Coronary artery (tissue), 2 donors: ENCODE measurements at regions not wholly inside any gene's neighbourhood (a gene's known extent, or its start where the extent isn't known, plus 50 kb on each side); places are given as distances from the start of the nearest gene placed in this dataset.

Experiments
- DNase-seq: peaks from one replicate; pipeline ENCODE4 v3.0.0-alpha.2; 2017; ENCODE audit warnings: low spot score
- H3K27ac ChIP-seq, 2 donors: fragments of 200-600 bp; sonication (generic); one replicate each; pipeline ENCODE4 v1.5.1; 2016 to 2019
- H3K4me3 ChIP-seq: fragments of 200-600 bp; sonication (generic); 2 replicates; pipeline ENCODE4 v1.5.1; 2016; ENCODE audit warnings: mild to moderate bottlenecking, moderate library complexity
- CTCF ChIP-seq: fragments of 200-600 bp; sonication (generic); IDR thresholded peaks from one replicate; pipeline ENCODE4 v1.5.1; 2019; ENCODE audit warnings: antibody characterized with exemption

- DNase-seq, result no peak
- TF ChIP-seq CTCF, result no peak
- H3K4me3 ChIP-seq, result no peak overlapping the region
These were observed 268.9 kb upstream of the ATP2B1 start for GRCh38 chr12:89977405-89978085.

GRCh38 chr12:89976866-89977265 lies 268.2 kb upstream of the ATP2B1 start:
- Histone ChIP-seq H3K27ac (no peak overlapping the region), H3K4me3 (no peak overlapping the region)
- no peak for TF ChIP-seq CTCF
- no peak for DNase-seq

More at GRCh38 chr12:89977405-89978085, 268.9 kb upstream of the ATP2B1 start:
- no peak overlapping the region for H3K27ac ChIP-seq

- Histone ChIP-seq H3K27ac (no peak overlapping the region), H3K4me3 (no peak overlapping the region)
- TF ChIP-seq CTCF, result no peak
- DNase-seq, result no peak
These were observed 266.9 kb upstream of the ATP2B1 start for GRCh38 chr12:89975574-89975973.

GRCh38 chr12:89971880-89972279 lies 263.2 kb upstream of the ATP2B1 start:
- no peak for TF ChIP-seq CTCF
- no peak for DNase-seq
- H3K27ac ChIP-seq, result peak overlapping the region in 1 of 2 donors; percentile 7
- H3K4me3 ChIP-seq, result no peak overlapping the region

GRCh38 chr12:89970722-89971121 lies 262.1 kb upstream of the ATP2B1 start:
- Histone ChIP-seq H3K27ac (no peak overlapping the region), H3K4me3 (no peak overlapping the region)
- TF ChIP-seq CTCF, result no peak
- DNase-seq, result no peak

- no peak overlapping the region for H3K27ac ChIP-seq
- no peak overlapping the region for H3K4me3 ChIP-seq
- no peak for TF ChIP-seq CTCF
- no peak for DNase-seq
These were observed 260.5 kb upstream of the ATP2B1 start for GRCh38 chr12:89969093-89969492.

GRCh38 chr12:89968151-89968700 lies 259.6 kb upstream of the ATP2B1 start:
- no peak overlapping the region for H3K27ac ChIP-seq
- no peak overlapping the region for H3K4me3 ChIP-seq
- TF ChIP-seq CTCF, result no peak
- DNase-seq, result no peak
